Kidney tubule cell (primary cell): ENCODE measurements at regions not wholly inside any gene's neighbourhood (a gene's known extent, or its start where the extent isn't known, plus 50 kb on each side); places are given as distances from the start of the nearest gene placed in this dataset.
A peak's percentile ranks its signal among the peaks of the same experiment; 100 is the strongest.

Source experiments
- DNase-seq: peaks from one replicate; pipeline ENCODE4 v3.0.0-alpha.2; 2018; ENCODE audit warnings: low spot score

DNA sequence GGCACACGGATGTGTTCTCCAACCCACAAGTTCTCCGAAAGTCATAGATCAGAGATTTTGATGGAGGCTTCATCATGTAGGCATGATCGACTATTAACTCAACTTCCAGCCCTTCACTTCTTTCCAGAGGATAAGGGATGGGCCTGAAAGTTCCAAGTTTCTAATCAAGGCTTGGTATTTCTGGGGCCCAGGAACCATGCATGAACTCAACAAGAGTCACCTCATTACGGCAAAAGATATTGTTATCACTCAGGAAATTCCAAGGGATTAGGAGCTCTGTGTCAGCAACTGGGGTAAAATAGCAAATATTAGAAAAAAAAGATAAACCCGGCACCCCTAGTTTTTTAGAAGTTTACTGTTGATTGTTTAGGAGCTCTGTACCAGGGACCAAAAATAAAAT is 240.1 kb upstream of the PPP1R2C start:
- no peak for DNase-seq

DNA sequence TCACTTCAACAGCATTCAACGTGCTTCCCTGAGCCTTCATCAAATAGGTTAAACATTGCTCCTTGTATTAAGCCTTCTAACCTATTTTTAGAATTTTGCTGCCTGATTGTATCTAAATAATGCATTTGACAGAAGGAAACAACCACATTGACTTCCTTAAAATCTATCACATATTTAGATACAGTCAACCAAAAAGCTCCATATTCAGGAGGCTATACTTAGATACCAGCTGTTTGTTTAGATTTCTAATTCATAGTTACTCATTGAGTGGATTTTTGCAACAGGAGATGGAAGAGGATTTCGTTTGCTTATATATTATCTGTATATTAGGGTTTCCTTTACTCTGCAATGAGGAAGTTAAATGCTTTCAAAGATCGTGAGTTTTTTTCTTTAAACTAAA is 241.1 kb upstream of the PPP1R2C start:
- no peak for DNase-seq

DNA sequence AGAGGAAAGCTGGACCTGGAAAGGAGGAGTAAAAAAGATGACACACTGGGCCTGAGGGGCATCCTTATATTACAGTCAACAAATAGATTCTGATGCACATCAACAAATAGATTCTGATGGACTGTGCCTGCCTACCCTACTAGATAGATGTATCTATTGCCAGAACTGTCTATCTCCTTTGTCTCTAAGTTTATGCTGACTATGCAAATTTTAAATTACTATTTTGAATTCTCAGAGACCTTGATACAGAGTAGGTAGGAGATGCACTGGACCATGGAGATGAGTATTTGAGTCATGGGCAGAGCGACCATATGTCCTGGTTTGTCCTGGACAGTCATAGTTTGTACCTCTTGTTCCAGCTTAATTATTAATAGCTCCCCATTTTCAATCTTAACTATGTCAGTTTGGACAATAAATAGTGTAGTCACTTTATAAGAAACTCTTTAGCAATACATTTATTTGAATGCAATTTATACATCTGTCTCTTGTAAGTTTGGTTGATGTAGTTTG is 247.9 kb upstream of the PPP1R2C start:
- DNase-seq, result peak; percentile 62

DNA sequence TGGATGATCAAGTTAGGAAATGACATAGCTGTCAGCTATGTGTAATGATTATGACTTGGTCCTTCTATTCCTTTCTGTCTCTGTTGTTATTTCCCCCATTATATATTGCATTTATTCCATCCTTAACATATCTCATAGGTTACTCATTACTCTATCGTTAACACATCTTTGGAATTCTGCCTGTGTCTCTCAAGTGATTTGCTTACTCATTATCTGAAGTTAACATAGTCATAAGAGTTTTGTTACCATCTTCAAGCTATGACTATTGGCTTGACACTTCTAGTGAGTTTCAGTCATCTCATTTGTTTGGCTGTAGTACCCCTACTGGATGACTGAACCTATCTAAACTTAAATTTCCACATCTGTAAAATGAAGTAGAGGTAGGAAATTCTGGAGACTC is 286.1 kb upstream of the PPP1R2C start:
- peak; percentile 43 for DNase-seq

DNA sequence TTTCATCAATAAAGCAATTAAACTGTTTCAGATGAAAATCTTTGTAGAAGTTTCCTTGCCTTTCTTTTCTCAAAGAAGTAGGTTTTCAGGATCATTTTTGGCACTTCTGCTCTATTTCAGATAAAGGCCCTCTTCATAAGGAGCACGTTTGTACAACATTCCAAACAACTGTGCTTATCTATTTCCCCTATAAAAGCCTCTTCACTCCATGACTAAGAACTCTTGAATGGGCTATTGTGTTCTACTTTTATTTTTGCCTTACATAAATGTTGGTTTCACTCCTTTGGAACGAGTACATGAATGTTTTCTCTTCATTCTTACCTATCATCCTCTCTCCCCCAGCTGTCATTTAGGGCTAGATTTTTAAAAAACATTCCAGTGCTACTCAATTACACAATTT is 288.0 kb upstream of the PPP1R2C start:
- no peak for DNase-seq

DNA sequence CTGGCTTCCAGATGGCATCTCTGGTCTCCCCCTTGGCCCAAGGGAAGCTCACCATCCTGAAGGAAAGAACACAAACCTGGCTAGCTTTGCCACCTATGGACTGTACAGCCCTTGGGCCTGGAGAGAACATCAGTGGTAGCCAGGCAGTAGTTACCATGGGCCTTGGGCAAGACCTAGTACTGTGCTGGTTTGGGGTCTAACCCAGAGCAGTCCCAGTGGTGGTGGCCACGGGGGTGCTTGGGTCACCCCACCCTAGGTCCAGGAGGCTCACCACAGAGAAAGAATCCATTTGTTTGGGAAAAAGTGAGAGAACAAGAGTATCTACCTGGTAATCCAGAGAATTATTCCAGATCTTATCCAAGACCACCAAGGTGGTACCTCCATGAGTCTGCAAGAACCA is 290.7 kb upstream of the PPP1R2C start:
- DNase-seq, result no peak

DNA sequence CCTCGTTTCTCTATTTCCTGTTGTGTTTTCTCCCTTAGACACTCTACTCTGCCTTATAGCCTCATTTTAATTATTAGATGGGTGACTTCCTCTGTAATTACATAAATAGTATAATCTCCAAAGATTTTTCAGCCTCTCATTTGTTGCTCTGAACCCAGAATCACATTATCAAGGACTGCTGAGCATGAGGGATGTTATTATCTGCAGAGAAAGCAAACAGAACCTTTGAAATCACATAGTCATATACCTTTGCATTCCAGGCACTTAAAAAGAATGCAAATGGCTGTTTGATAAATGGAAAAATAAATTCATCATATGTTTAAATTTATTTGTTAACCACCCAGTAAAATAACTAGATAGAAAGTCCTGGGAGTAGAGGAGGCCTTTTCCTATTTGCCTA is 305.1 kb upstream of the PPP1R2C start:
- DNase-seq, result no peak

DNA sequence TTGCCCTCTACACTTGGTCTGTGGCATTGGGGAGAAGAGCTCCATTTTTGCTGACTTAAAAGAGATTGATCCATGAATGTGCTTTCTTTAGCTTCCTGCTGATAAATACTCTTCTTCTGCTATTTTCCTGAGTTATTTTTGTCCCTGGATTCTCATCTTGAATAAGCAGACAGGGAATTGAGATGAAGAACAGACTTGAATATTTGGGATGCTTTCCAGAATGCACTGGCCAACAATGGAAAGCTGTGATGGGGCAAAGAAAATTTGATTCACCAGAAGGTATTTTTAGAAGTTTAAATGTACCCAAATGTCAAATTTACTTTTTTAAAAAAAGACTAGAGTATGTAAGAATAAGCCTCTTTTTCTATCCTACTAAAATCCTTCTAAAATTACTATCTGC is 309.9 kb upstream of the PPP1R2C start:
- no peak for DNase-seq

DNA sequence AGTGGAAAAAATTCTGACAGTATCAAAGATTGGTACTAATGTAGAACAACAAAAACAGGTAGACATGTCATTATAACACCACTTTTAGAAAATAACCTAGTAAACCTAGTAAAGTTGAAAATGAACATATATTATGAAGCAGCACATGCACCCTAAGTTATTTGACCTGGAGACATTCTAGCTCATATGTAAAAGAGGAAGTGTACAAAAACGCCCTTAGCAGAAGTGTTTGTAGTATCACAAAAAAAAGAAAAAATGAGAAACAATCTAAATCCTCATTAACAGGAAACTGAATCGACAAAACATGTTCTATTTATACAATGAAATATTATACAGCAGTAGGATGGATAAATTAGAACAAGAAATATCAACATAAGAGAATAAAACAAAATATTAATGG is 318.9 kb upstream of the PPP1R2C start:
- no peak for DNase-seq

DNA sequence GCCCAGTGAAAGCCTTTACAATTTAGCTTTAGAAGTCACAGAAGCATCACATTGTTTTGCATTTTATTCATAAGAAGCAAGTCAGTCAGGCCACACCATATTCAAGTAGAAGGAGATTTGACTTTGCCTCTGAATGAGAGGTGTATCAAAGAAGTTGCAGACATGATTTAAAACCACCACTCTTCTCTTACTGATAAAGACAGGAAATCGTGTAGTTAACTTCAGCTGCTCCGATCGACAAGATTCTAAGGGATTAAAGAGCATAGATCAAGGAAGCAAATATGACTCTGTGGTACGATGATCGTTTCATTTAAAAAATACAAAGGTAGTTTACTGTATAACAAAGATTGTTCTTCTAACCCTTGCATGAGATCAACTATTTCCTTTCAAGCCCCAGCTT is 328.0 kb upstream of the PPP1R2C start:
- DNase-seq, result no peak

DNA sequence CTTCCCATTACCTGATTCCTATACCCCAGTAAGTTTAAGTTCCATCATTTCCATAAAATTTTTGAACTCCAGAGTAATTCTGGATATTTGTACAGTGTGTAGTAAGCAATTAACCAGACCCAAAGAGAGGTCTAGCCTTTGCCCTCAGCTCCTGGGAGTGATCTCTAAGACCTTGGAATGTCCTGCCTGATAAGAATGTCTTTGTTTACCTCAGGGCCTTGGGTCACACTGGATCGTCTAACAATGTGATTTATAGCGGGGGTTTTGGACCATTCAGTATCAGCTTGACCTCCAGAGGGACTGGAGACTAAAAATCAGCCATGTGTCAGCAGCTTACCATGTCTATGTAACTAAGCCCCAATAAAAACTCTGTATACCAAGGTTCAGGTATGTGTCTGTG is 330.9 kb upstream of the PPP1R2C start:
- peak; percentile 23 for DNase-seq

DNA sequence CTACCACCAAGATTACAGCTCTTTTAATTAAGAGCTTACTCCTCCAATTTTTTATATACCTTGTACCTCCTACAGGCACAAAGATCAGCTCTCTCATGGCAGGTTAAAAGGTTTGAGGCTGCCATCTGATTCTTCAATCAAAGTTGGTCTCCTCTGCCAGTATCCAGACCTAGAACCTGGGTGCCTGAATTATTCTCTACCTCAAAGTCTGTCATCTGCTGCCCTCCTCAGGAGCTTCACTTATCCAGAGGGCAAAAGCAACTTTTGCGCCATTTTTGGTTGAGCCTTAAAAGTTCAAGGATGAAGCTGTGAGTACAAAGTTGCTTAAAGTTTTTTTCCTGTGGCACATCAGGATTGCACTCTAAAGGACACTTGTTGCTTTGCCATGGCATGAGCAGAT is 343.7 kb upstream of the PPP1R2C start:
- DNase-seq, result peak; percentile 30

DNA sequence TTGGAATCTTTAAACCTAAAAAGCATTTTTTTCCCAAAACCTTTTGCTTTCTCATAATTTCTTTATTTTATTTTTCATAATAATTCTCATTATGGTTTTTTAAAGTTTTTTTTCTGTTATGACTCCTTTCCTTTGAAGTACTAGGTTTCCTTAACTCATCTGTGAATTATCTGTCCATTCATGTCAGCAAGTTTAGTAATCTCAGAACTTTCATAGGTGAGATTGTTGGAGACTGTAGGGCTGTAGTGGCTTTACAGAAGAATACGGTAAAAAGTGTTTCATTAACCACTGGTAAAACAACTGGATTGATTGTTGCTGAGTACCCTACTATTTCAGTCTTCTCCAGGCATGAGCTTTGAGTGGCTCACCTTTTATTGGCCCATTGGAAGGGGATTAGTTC is 361.7 kb upstream of the PPP1R2C start:
- DNase-seq, result no peak

DNA sequence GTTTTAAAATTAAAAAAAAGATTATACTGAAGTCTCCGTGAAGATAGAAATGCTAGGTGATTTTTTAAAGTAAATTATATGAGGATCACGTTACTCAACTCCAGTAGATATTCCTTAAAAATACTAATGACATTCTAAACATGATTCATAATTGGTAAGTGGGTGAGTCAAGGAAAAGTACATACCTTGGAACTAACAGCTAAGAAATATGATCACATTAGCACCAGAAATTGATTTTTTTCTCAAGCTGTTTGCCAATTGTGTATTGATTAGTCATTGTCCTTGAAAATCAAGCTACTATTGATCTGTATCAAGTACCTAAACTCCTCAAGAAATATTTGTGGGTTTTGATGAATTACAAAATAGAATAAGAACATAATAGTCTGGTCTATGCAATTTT is 362.6 kb upstream of the PPP1R2C start:
- DNase-seq, result peak; percentile 11

DNA sequence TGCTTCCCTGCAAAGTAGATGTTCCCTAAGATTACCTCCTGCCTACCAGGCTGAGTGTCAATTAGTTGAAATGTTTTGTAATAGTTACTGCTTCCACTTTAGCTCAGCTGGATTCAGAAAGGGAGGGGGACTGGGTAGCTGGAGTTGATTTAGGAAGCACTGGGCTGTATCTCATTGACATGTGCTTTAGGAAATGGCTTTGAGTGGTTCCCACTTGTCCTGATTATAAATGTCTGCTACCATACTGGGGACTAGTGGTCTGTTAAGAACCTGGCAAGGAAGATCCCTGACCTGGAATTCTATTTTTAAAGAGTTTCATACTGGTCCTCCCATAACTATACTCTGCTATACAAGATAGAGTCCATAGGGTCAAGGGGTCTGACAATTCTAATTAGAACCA is 363.9 kb upstream of the PPP1R2C start:
- DNase-seq, result no peak

DNA sequence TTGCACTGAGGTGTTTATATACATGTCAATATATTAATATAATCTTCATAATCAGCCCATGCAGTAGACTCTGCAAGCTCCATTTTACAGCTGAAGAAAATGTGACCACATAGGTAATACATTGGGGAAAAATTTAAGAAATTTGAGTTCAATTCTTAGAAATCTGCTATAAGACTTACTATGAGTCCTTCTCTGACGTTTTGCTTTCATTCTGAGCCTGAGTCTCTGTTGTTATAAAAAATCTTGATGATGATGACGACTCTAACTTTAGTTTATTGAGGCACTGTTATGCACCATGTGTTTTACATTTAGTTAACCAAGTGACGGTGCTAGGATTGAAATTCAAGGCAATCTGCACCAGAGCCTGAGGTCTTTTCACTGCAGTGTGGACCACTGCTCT is 370.3 kb upstream of the PPP1R2C start:
- DNase-seq, result no peak

DNA sequence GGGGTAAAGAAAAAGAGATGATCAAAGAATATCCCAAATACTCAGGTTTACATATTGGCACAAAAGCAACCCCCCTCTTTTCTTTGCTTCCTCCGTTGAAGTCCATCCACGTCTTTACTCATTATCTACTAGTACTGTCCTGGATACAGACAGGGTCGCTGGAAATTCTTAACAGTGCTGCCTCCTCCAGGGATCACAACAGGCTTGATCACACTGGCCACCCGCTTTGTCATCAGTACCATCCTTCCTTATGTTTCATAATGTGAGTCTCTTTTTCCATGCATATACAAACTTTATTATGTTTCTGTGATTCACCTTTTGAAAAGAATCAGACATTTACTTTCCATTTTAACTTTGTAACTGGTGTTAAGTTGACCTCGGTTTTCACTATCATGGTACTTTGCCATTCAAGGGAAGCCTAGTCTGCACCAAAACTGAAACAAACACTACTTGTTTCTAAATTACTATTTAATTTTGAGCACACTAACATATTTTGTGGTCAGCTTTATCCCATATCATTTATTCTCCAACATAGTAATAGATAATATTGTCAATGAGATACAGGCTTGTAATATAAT is 387.5 kb upstream of the PPP1R2C start:
- no peak for DNase-seq

DNA sequence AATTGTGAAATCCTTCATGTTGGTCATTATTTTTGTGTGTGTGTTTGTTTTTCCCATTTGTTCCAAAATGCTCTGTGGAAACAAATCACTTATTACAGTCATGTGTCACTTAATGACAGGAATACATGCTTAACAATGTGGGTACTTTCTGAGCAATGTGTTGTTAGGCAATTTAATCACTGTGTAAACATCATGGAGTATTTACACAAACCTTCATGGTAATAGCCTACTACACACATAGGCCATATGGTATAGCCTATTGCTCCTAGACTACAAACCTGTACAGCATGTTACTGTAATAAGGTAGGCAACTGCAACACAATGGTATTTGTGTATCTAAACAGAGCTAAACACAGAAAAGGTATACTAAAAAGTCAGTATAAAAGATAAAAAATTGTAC is 388.9 kb upstream of the PPP1R2C start:
- DNase-seq, result no peak

DNA sequence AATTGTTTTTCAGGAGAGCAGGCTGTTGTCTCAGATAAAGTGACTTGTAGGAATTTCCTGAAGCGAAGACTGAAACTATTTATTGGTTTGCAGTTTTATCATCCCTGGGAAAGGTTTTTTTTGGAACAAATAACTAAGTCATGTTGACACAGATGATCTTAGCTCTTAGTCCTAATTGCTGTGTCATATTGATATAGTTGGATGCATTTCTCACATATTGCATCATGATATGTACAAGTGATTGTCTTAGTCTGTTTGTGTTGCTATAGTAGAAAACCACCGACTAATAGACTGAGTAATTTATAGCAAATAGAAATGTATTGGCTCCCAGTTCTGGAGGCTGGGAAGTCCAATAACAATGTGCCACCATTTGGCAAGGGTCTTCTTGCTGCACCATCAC is 397.5 kb upstream of the PPP1R2C start:
- DNase-seq, result no peak

DNA sequence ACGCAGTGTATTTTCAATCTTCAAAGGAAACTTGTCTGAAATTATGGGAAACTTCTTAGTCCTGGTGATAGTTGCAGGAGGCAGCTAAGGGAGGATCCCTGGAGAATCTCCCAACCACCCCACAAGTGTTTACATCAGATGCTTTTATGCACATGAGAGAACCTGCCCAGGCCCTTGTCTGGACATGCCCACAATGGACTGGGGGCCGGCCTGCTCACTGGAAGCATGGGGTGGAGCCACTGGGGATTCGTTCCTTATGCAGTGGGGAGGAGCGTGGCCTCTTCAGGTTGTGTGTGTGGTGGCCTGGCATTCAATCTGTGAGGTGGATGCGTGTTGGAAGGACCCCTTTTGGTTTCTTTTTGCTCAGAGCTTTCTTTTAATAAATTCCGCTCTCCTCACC is 398.7 kb upstream of the PPP1R2C start:
- DNase-seq, result no peak

DNA sequence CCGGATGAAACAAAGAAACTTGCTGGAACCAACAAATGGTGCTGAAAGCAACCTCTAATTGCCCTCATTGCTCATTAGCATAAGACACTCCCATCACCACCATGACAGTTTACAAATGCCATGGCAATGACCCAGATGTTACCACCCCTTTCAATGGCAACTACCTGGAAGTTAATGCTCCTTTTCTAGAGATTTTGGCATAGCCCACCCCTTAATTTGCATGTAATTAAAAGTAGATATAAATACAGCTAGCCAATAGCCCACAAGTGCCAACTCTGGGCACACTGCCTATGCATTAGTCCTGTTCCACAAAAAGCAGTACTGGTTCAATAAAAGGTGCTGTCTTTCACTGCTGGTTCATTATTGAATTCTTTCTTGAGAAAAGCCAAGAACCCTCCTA is 410.3 kb upstream of the PPP1R2C start:
- DNase-seq, result no peak

DNA sequence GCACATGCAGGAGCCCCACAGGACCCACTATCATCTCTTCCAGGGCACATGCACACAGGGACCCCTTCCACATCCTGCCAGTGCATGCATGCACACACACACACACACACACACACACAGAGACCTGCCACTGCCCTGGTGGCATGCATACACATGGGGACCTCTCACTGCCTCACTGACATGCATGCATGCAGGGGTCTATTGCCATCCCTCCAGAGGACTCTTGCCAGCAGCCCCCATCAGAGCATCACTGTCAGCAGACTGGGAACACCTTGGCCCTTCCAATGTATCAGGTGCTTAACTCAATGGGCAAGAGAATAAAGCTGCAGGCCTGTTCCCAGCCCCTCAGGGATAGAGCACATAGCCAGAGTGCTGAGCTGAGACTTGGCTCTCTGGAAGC is 433.6 kb upstream of the PPP1R2C start:
- DNase-seq, result no peak

DNA sequence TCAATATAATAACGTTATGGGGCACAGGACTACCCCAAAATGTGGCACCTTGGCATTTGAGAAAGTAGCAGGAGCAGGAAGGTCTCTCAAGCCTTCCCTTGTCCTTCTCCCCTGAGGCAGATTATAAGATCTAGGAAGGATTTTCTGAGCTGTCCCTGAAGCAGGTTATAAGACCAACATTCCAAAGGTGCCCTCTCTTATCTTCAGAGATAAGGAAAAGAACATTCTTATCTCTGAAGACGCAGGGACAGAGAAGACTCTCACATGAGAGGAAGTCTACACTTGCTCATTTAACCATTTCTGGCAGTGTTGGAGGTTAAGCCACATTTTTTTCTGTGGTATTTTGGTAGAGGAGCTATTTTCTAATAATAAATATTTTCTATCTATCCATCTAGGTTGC is 437.9 kb upstream of the MAOA start:
- no peak for DNase-seq

DNA sequence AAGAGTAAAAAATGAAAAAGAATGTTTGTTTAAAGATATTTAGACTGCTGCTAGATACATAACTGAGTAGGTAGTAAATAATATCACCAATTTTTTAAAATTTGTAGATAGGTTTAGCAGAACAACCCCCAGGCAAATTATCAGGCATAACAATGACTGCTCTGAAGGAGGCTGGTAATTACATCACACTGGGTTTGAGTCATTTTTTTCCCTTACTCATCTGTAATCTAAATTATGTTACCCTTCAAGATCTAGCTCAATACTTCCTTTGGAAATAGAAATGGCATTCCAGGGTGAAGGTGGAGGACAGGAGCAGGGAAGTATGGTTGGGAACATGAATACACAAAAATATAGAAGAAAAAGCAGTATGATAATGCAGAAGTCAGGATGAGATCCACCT is 431.6 kb upstream of the MAOA start:
- peak; percentile 24 for DNase-seq
